ENCODE measurements at regions not wholly inside any gene's neighbourhood (a gene's known extent, or its start where the extent isn't known, plus 50 kb on each side); places are given as distances from the start of the nearest gene placed in this dataset.

- Histone ChIP-seq H3K9ac (ENCODE audit: low read length) (no peak overlapping the region), H3K9me3 (ENCODE audit: low read length) (no peaks in the 10 kb centered on the region), H3K4me1 (ENCODE audit: insufficient read depth, low read length) (no peaks in the 10 kb centered on the region), H3K4me3 (ENCODE audit: low read depth in 1 of 2, low read length in 2 of 2) (no peak overlapping the region), H3K27ac (ENCODE audit: low read depth, low read length) (no peak overlapping the region), H3K36me3 (ENCODE audit: insufficient read depth, low read length) (no peaks in the 10 kb centered on the region), H3K27me3 (ENCODE audit: control insufficient read depth in 1 of 2, insufficient read depth in 2 of 2, low read length in 2 of 2) (no peaks in the 10 kb centered on the region)
These were observed 276.8 kb upstream of the CLINT1 start for GRCh38 chr5:158135682-158136179.

- Histone ChIP-seq H3K9ac (ENCODE audit: low read length) (no peak overlapping the region), H3K4me3 (ENCODE audit: low read depth in 1 of 2, low read length in 2 of 2) (no peak overlapping the region), H3K27ac (ENCODE audit: low read depth, low read length) (no peak overlapping the region), H3K36me3 (ENCODE audit: insufficient read depth, low read length) (no peaks in the 10 kb centered on the region), H3K4me1 (ENCODE audit: insufficient read depth, low read length) (no peaks in the 10 kb centered on the region), H3K27me3 (ENCODE audit: control insufficient read depth in 1 of 2, insufficient read depth in 2 of 2, low read length in 2 of 2) (no peaks in the 10 kb centered on the region), H3K9me3 (ENCODE audit: low read length) (no peaks in the 10 kb centered on the region)
These were observed 274.4 kb upstream of the CLINT1 start for GRCh38 chr5:158133369-158133768.

- Histone ChIP-seq H3K4me1 (ENCODE audit: insufficient read depth, low read length) (no peaks in the 10 kb centered on the region), H3K36me3 (ENCODE audit: insufficient read depth, low read length) (no peaks in the 10 kb centered on the region), H3K9ac (ENCODE audit: low read length) (no peak overlapping the region), H3K4me3 (ENCODE audit: low read depth in 1 of 2, low read length in 2 of 2) (no peak overlapping the region), H3K9me3 (ENCODE audit: low read length) (no peaks in the 10 kb centered on the region), H3K27ac (ENCODE audit: low read depth, low read length) (no peak overlapping the region), H3K27me3 (ENCODE audit: control insufficient read depth in 1 of 2, insufficient read depth in 2 of 2, low read length in 2 of 2) (no peaks in the 10 kb centered on the region)
These were observed 268.6 kb upstream of the CLINT1 start for GRCh38 chr5:158127536-158127935.

- no peaks in the 10 kb centered on the region for H3K27me3 ChIP-seq (ENCODE audit: control insufficient read depth in 1 of 2, insufficient read depth in 2 of 2, low read length in 2 of 2)
These were observed 267.8 kb upstream of the CLINT1 start for GRCh38 chr5:158126442-158127405.

GRCh38 chr5:158124606-158125316 lies 265.8 kb upstream of the CLINT1 start:
- Histone ChIP-seq H3K9me3 (ENCODE audit: low read length) (no peaks in the 10 kb centered on the region), H3K4me1 (ENCODE audit: insufficient read depth, low read length) (no peaks in the 10 kb centered on the region), H3K4me3 (ENCODE audit: low read depth in 1 of 2, low read length in 2 of 2) (no peak overlapping the region), H3K27ac (ENCODE audit: low read depth, low read length) (no peak overlapping the region), H3K27me3 (ENCODE audit: control insufficient read depth in 1 of 2, insufficient read depth in 2 of 2, low read length in 2 of 2) (no peaks in the 10 kb centered on the region), H3K36me3 (ENCODE audit: insufficient read depth, low read length) (no peaks in the 10 kb centered on the region), H3K9ac (ENCODE audit: low read length) (no peak overlapping the region)

More at GRCh38 chr5:158126442-158127405, 267.8 kb upstream of the CLINT1 start:
- no peaks in the 10 kb centered on the region for H3K9me3 ChIP-seq (ENCODE audit: low read length)
- no peak overlapping the region for H3K4me3 ChIP-seq (ENCODE audit: low read depth in 1 of 2, low read length in 2 of 2)
- H3K36me3 ChIP-seq (ENCODE audit: insufficient read depth, low read length), result no peaks in the 10 kb centered on the region
- no peak overlapping the region for H3K27ac ChIP-seq (ENCODE audit: low read depth, low read length)
- H3K4me1 ChIP-seq (ENCODE audit: insufficient read depth, low read length), result no peaks in the 10 kb centered on the region
- no peak overlapping the region for H3K9ac ChIP-seq (ENCODE audit: low read length)

- Histone ChIP-seq H3K9ac (ENCODE audit: low read length) (no peak overlapping the region), H3K27ac (ENCODE audit: low read depth, low read length) (no peak overlapping the region), H3K4me3 (ENCODE audit: low read depth in 1 of 2, low read length in 2 of 2) (no peak overlapping the region), H3K36me3 (ENCODE audit: insufficient read depth, low read length) (no peaks in the 10 kb centered on the region), H3K27me3 (ENCODE audit: control insufficient read depth in 1 of 2, insufficient read depth in 2 of 2, low read length in 2 of 2) (no peaks in the 10 kb centered on the region), H3K9me3 (ENCODE audit: low read length) (no peaks in the 10 kb centered on the region), H3K4me1 (ENCODE audit: insufficient read depth, low read length) (no peaks in the 10 kb centered on the region)
These were observed 264.6 kb upstream of the CLINT1 start for GRCh38 chr5:158123595-158123994.

GRCh38 chr5:158121678-158122077 lies 262.7 kb upstream of the CLINT1 start:
- Histone ChIP-seq H3K36me3 (ENCODE audit: insufficient read depth, low read length) (no peaks in the 10 kb centered on the region), H3K9ac (ENCODE audit: low read length) (no peak overlapping the region), H3K27me3 (ENCODE audit: control insufficient read depth in 1 of 2, insufficient read depth in 2 of 2, low read length in 2 of 2) (no peaks in the 10 kb centered on the region), H3K9me3 (ENCODE audit: low read length) (no peaks in the 10 kb centered on the region), H3K4me1 (ENCODE audit: insufficient read depth, low read length) (no peaks in the 10 kb centered on the region), H3K4me3 (ENCODE audit: low read depth in 1 of 2, low read length in 2 of 2) (no peak overlapping the region), H3K27ac (ENCODE audit: low read depth, low read length) (no peak overlapping the region)

GRCh38 chr5:158120760-158121159 lies 261.8 kb upstream of the CLINT1 start:
- H3K9ac ChIP-seq (ENCODE audit: low read length), result no peak overlapping the region
- H3K27ac ChIP-seq (ENCODE audit: low read depth, low read length), result no peak overlapping the region
- H3K4me3 ChIP-seq (ENCODE audit: low read depth in 1 of 2, low read length in 2 of 2), result no peak overlapping the region
- no peaks in the 10 kb centered on the region for H3K36me3 ChIP-seq (ENCODE audit: insufficient read depth, low read length)
- H3K27me3 ChIP-seq (ENCODE audit: control insufficient read depth in 1 of 2, insufficient read depth in 2 of 2, low read length in 2 of 2), result no peaks in the 10 kb centered on the region
- H3K9me3 ChIP-seq (ENCODE audit: low read length), result no peaks in the 10 kb centered on the region
- H3K4me1 ChIP-seq (ENCODE audit: insufficient read depth, low read length), result no peaks in the 10 kb centered on the region

- Histone ChIP-seq H3K9me3 (ENCODE audit: low read length) (no peaks in the 10 kb centered on the region), H3K9ac (ENCODE audit: low read length) (no peak overlapping the region), H3K36me3 (ENCODE audit: insufficient read depth, low read length) (no peaks in the 10 kb centered on the region), H3K4me3 (ENCODE audit: low read depth in 1 of 2, low read length in 2 of 2) (no peak overlapping the region), H3K27me3 (ENCODE audit: control insufficient read depth in 1 of 2, insufficient read depth in 2 of 2, low read length in 2 of 2) (no peaks in the 10 kb centered on the region), H3K4me1 (ENCODE audit: insufficient read depth, low read length) (no peaks in the 10 kb centered on the region), H3K27ac (ENCODE audit: low read depth, low read length) (no peak overlapping the region)
These were observed 261.2 kb upstream of the CLINT1 start for GRCh38 chr5:158119961-158120723.

- Histone ChIP-seq H3K27ac (ENCODE audit: low read depth, low read length) (no peak overlapping the region), H3K27me3 (ENCODE audit: control insufficient read depth in 1 of 2, insufficient read depth in 2 of 2, low read length in 2 of 2) (no peaks in the 10 kb centered on the region), H3K4me1 (ENCODE audit: insufficient read depth, low read length) (no peaks in the 10 kb centered on the region), H3K36me3 (ENCODE audit: insufficient read depth, low read length) (no peaks in the 10 kb centered on the region), H3K4me3 (ENCODE audit: low read depth in 1 of 2, low read length in 2 of 2) (no peak overlapping the region), H3K9me3 (ENCODE audit: low read length) (no peaks in the 10 kb centered on the region), H3K9ac (ENCODE audit: low read length) (no peak overlapping the region)
These were observed 258.7 kb upstream of the CLINT1 start for GRCh38 chr5:158117467-158118160.

Measured in muscle layer of colon (tissue), 2 donors.